ENCODE measurements at regions not wholly inside any gene's neighbourhood (a gene's known extent, or its start where the extent isn't known, plus 50 kb on each side); places are given as distances from the start of the nearest gene placed in this dataset.

DNA sequence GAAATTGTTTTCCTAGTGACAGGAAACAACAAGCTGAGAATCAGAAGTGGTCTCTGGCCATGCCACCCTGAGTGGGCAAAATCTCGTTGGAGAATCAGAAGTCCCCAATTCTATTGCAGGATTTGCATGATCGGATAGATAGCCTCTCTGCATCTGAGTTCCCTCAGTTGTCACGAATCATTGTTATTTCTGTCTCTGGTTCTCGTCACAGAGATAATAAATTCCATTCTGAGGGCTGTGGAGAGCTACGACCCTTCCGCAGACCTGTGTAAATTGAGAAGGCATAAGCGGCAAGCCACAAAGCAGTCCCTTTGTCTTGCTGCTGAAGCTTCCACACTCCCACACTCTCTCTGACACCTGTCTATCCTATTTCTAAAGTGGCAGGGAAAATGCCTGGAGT, 102.4 kb upstream of the CNR1 start:
- TF ChIP-seq, protein P1, sequence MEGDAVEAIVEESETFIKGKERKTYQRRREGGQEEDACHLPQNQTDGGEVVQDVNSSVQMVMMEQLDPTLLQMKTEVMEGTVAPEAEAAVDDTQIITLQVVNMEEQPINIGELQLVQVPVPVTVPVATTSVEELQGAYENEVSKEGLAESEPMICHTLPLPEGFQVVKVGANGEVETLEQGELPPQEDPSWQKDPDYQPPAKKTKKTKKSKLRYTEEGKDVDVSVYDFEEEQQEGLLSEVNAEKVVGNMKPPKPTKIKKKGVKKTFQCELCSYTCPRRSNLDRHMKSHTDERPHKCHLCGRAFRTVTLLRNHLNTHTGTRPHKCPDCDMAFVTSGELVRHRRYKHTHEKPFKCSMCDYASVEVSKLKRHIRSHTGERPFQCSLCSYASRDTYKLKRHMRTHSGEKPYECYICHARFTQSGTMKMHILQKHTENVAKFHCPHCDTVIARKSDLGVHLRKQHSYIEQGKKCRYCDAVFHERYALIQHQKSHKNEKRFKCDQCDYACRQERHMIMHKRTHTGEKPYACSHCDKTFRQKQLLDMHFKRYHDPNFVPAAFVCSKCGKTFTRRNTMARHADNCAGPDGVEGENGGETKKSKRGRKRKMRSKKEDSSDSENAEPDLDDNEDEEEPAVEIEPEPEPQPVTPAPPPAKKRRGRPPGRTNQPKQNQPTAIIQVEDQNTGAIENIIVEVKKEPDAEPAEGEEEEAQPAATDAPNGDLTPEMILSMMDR (conservative IDR thresholded peaks at IDR 0.05), result no peak
- no peak overlapping the region for H2BK120ac ChIP-seq (ENCODE audit: low read depth, low read length, poor library complexity, severe bottlenecking)
- H2BK12ac ChIP-seq (ENCODE audit: insufficient read length, low read depth, low read length), result no peak overlapping the region
- no peaks in the 10 kb centered on the region for H3K9me3 Mint-ChIP-seq
- H4K8ac ChIP-seq (replicated peaks; ENCODE audit: insufficient read length, low read depth, low read length), result no peak overlapping the region
- H3K4me1 ChIP-seq (ENCODE audit: insufficient read depth, low read length), result no peaks in the 10 kb centered on the region
- H2BK15ac ChIP-seq (ENCODE audit: low read depth, low read length), result no peak overlapping the region
- no peak overlapping the region for H3K56ac ChIP-seq (ENCODE audit: insufficient read length, low read depth, low read length)
- H3K23ac ChIP-seq (ENCODE audit: insufficient read length, low read depth, low read length), result no peak overlapping the region
- no peak overlapping the region for H3K4ac ChIP-seq (ENCODE audit: low read depth, low read length)
- no peak overlapping the region for H2AFZ ChIP-seq (ENCODE audit: low read length)
- no peak overlapping the region for H2AK5ac ChIP-seq (ENCODE audit: insufficient read length, low read length)
- H3K9me3 ChIP-seq (ENCODE audit: control insufficient read depth, low read depth, low read length), result no peaks in the 10 kb centered on the region
- H2BK5ac ChIP-seq (ENCODE audit: insufficient read length, low read length), result no peak overlapping the region
- no peaks in the 10 kb centered on the region for H3K79me2 ChIP-seq (ENCODE audit: insufficient read depth, low read length)
- H4K91ac ChIP-seq (ENCODE audit: insufficient read length, low read depth, low read length), result no peak overlapping the region
- no peak overlapping the region for H3K27ac Mint-ChIP-seq
- no peaks in the 10 kb centered on the region for H3K36me3 Mint-ChIP-seq (ENCODE audit: insufficient read depth in 1 of 3, low read depth in 3 of 3)
- no peak overlapping the region for H3T11ph ChIP-seq (ENCODE audit: low read length)
- H3K27ac ChIP-seq (ENCODE audit: insufficient read length, low read depth, low read length), result no peak overlapping the region
- no peak overlapping the region for H3K4me2 ChIP-seq (ENCODE audit: insufficient read depth, insufficient read length, low read length)
- no peak for DNase-seq
- H3K23me2 ChIP-seq (ENCODE audit: insufficient read length, low read depth, low read length, poor library complexity, severe bottlenecking), result no peaks in the 10 kb centered on the region
- H3K4me3 Mint-ChIP-seq, result no peak overlapping the region
- no peak overlapping the region for H3K14ac ChIP-seq (ENCODE audit: insufficient read depth, low read length)
- no peaks in the 10 kb centered on the region for H3K79me1 ChIP-seq (ENCODE audit: insufficient read depth, low read depth, low read length, poor library complexity, severe bottlenecking)
- H4K20me1 ChIP-seq (ENCODE audit: control insufficient read depth, insufficient read depth, insufficient read length), result no peaks in the 10 kb centered on the region
- H3K4me1 Mint-ChIP-seq, result peaks cover 1 to 5% of the 10 kb centered on the region in 2 experiments; a peak in 3 of 4 replicates
- H2BK20ac ChIP-seq (ENCODE audit: low read depth, low read length, poor library complexity, severe bottlenecking), result no peak overlapping the region
- no CpG with 5 or more reads among the region's 7 CpGs for WGBS (ENCODE audit: extremely low coverage, insufficient read length, low lambda C conversion rate)
- no peak overlapping the region for H3K9ac ChIP-seq (ENCODE audit: extremely low read depth, insufficient read length, low read length)
- H4K5ac ChIP-seq (ENCODE audit: insufficient read length, low read depth, low read length), result no peak overlapping the region
- H3K18ac ChIP-seq (ENCODE audit: insufficient read length, low read depth, low read length), result no peak overlapping the region
- no peaks in the 10 kb centered on the region for H3K27me3 Mint-ChIP-seq (ENCODE audit: low read depth)
- H3K27me3 ChIP-seq (ENCODE audit: insufficient read depth, low read length), result no peaks in the 10 kb centered on the region

All from H9 (cell line).